ENCODE measurements at regions not wholly inside any gene's neighbourhood (a gene's known extent, or its start where the extent isn't known, plus 50 kb on each side); places are given as distances from the start of the nearest gene placed in this dataset.
A peak's percentile ranks its signal among the peaks of the same experiment; 100 is the strongest.
"Not testable (repeated sequence)": the region's sequence is repeated elsewhere in the genome, so short reads cannot be mapped to it uniquely, and the experiment has no call there.

DNA sequence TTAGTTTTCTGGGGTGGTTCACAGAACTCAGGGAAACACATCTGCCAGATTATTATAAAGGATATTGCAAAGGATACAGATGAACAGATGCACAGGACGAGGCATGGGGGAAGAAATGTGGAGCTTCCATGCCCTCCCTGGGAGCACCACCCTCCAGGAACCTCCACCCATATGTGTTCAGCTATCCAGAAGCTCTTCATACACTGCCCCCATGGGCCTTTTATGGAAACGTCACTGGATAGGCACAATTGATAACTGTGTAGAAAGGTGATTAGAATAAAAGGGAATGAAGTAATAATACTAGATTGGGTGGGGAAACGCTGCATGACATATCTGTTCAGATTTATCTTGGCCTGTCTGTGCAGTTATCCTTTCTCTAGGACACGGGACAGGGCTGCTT, 357.9 kb downstream of the HS3ST1 start:
- no peaks in the 10 kb centered on the region for H3K36me3 ChIP-seq (ENCODE audit: insufficient read depth, low read length)
- H4K20me1 ChIP-seq (ENCODE audit: insufficient read depth, low read length, poor library complexity, severe bottlenecking) = peaks cover 13% of the 10 kb centered on the region
- H3K9ac ChIP-seq (ENCODE audit: low read depth, low read length, poor library complexity, severe bottlenecking) = peak overlapping the region; percentile 74
- H3K4me2 ChIP-seq (ENCODE audit: low read depth, low read length, poor library complexity, severe bottlenecking) = peak overlapping the region; percentile 95
- no peak overlapping the region for H2AFZ ChIP-seq (ENCODE audit: low read length)
- peaks cover 65% of the 10 kb centered on the region for H3K4me1 ChIP-seq (ENCODE audit: insufficient read depth, low read length, poor library complexity, severe bottlenecking)
- H3K9me3 ChIP-seq (ENCODE audit: insufficient read depth, low read depth, low read length) = no peaks in the 10 kb centered on the region
- no peaks in the 10 kb centered on the region for H3F3A ChIP-seq (ENCODE audit: low read depth)
- TF ChIP-seq, protein P1, sequence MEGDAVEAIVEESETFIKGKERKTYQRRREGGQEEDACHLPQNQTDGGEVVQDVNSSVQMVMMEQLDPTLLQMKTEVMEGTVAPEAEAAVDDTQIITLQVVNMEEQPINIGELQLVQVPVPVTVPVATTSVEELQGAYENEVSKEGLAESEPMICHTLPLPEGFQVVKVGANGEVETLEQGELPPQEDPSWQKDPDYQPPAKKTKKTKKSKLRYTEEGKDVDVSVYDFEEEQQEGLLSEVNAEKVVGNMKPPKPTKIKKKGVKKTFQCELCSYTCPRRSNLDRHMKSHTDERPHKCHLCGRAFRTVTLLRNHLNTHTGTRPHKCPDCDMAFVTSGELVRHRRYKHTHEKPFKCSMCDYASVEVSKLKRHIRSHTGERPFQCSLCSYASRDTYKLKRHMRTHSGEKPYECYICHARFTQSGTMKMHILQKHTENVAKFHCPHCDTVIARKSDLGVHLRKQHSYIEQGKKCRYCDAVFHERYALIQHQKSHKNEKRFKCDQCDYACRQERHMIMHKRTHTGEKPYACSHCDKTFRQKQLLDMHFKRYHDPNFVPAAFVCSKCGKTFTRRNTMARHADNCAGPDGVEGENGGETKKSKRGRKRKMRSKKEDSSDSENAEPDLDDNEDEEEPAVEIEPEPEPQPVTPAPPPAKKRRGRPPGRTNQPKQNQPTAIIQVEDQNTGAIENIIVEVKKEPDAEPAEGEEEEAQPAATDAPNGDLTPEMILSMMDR (conservative IDR thresholded peaks at IDR 0.05; ENCODE audit: low read length) = peak; percentile 51
- no peak for TF ChIP-seq EZH2phosphoT487 (IDR thresholded peaks at IDR 0.05; ENCODE audit: borderline replicate concordance)
- H3K27me3 ChIP-seq (ENCODE audit: insufficient read depth, low read length, poor library complexity, severe bottlenecking) = no peaks in the 10 kb centered on the region
- H3K79me2 ChIP-seq (ENCODE audit: insufficient read depth, low read length) = peaks cover 82% of the 10 kb centered on the region
- peak overlapping the region; percentile 77 for H3K4me3 ChIP-seq (ENCODE audit: low read length, poor library complexity, severe bottlenecking)
- H3K9me2 ChIP-seq (replicated peaks; ENCODE audit: low read depth, low read length) = no peaks in the 10 kb centered on the region

GRCh38 chr4:11069581-11070211, 359.0 kb downstream of the HS3ST1 start:
- H3K9ac ChIP-seq (ENCODE audit: low read depth, low read length, poor library complexity, severe bottlenecking) = peak overlapping the region; percentile 74
- peak overlapping the region; percentile 95 for H3K4me2 ChIP-seq (ENCODE audit: low read depth, low read length, poor library complexity, severe bottlenecking)
- peaks cover 61% of the 10 kb centered on the region for H3K4me1 ChIP-seq (ENCODE audit: insufficient read depth, low read length, poor library complexity, severe bottlenecking)
- H3K9me2 ChIP-seq (replicated peaks; ENCODE audit: low read depth, low read length) = no peaks in the 10 kb centered on the region
- no peaks in the 10 kb centered on the region for H3F3A ChIP-seq (ENCODE audit: low read depth)
- H3K79me2 ChIP-seq (ENCODE audit: insufficient read depth, low read length) = peaks cover 76% of the 10 kb centered on the region
- no peaks in the 10 kb centered on the region for H3K36me3 ChIP-seq (ENCODE audit: insufficient read depth, low read length)
- no peak overlapping the region for H2AFZ ChIP-seq (ENCODE audit: low read length)
- H4K20me1 ChIP-seq (ENCODE audit: insufficient read depth, low read length, poor library complexity, severe bottlenecking) = peaks cover 13% of the 10 kb centered on the region
- H3K4me3 ChIP-seq (ENCODE audit: low read length, poor library complexity, severe bottlenecking) = peak overlapping the region; percentile 77
- H3K9me3 ChIP-seq (ENCODE audit: insufficient read depth, low read depth, low read length) = no peaks in the 10 kb centered on the region
- no peak for TF ChIP-seq EZH2phosphoT487 (IDR thresholded peaks at IDR 0.05; ENCODE audit: borderline replicate concordance)
- TF ChIP-seq, protein P1 (conservative IDR thresholded peaks at IDR 0.05; ENCODE audit: low read length) = no peak
- no peaks in the 10 kb centered on the region for H3K27me3 ChIP-seq (ENCODE audit: insufficient read depth, low read length, poor library complexity, severe bottlenecking)

GRCh38 chr4:11069083-11069482, 359.6 kb downstream of the HS3ST1 start:
- Histone ChIP-seq H3K27me3 (ENCODE audit: insufficient read depth, low read length, poor library complexity, severe bottlenecking) (no peaks in the 10 kb centered on the region), H3K79me2 (ENCODE audit: insufficient read depth, low read length) (peaks cover 70% of the 10 kb centered on the region), H2AFZ (ENCODE audit: low read length) (no peak overlapping the region), H3K4me1 (ENCODE audit: insufficient read depth, low read length, poor library complexity, severe bottlenecking) (peaks cover 55% of the 10 kb centered on the region), H4K20me1 (ENCODE audit: insufficient read depth, low read length, poor library complexity, severe bottlenecking) (peaks cover 13% of the 10 kb centered on the region), H3K9me3 (ENCODE audit: insufficient read depth, low read depth, low read length) (no peaks in the 10 kb centered on the region), H3K9ac (ENCODE audit: low read depth, low read length, poor library complexity, severe bottlenecking) (peak overlapping the region; percentile 74), H3F3A (ENCODE audit: low read depth) (no peaks in the 10 kb centered on the region), H3K36me3 (ENCODE audit: insufficient read depth, low read length) (no peaks in the 10 kb centered on the region), H3K9me2 (replicated peaks; ENCODE audit: low read depth, low read length) (no peaks in the 10 kb centered on the region), H3K4me2 (ENCODE audit: low read depth, low read length, poor library complexity, severe bottlenecking) (peak overlapping the region; percentile 95), H3K4me3 (ENCODE audit: low read length, poor library complexity, severe bottlenecking) (peak overlapping the region; percentile 77)
- no peak for TF ChIP-seq EZH2phosphoT487 (IDR thresholded peaks at IDR 0.05; ENCODE audit: borderline replicate concordance)
- TF ChIP-seq, protein P1 (conservative IDR thresholded peaks at IDR 0.05; ENCODE audit: low read length) = no peak

GRCh38 chr4:11066584-11066983, 362.1 kb downstream of the HS3ST1 start:
- Histone ChIP-seq H3K79me2 (ENCODE audit: insufficient read depth, low read length) (peaks cover 46% of the 10 kb centered on the region), H3K4me3 (ENCODE audit: low read length, poor library complexity, severe bottlenecking) (peak overlapping the region; percentile 77), H3K4me1 (ENCODE audit: insufficient read depth, low read length, poor library complexity, severe bottlenecking) (peaks cover 34% of the 10 kb centered on the region), H3K9ac (ENCODE audit: low read depth, low read length, poor library complexity, severe bottlenecking) (peak overlapping the region; percentile 71), H2AFZ (ENCODE audit: low read length) (peak overlapping the region; percentile 81), H3K4me2 (ENCODE audit: low read depth, low read length, poor library complexity, severe bottlenecking) (peak overlapping the region; percentile 95)
- not testable (repeated sequence) for H3K9me3 ChIP-seq (ENCODE audit: insufficient read depth, low read depth, low read length); H3K9me2 ChIP-seq (replicated peaks; ENCODE audit: low read depth, low read length); H3K36me3 ChIP-seq (ENCODE audit: insufficient read depth, low read length); H4K20me1 ChIP-seq (ENCODE audit: insufficient read depth, low read length, poor library complexity, severe bottlenecking); H3F3A ChIP-seq (ENCODE audit: low read depth); H3K27me3 ChIP-seq (ENCODE audit: insufficient read depth, low read length, poor library complexity, severe bottlenecking)

DNA sequence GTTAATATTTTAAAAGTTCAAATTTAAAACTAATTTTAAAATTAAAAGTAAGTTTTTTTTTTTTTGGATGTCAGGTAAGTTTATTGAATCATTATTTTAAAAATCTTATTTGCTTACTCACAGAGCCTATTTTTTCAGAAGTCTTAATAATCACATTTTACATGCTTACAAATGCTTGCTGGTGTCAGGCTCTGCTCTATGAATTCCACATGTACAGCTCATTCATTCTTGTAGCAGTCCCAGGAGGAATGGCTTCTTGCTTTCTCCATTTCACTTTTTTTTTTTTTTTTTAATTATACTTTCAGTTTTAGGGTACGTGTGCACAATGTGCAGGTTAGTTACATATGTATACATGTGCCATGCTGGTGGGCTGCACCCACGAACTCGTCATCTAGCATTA, 368.1 kb downstream of the HS3ST1 start:
- H3K9me2 ChIP-seq (replicated peaks; ENCODE audit: low read depth, low read length); H3K4me3 ChIP-seq (ENCODE audit: low read length, poor library complexity, severe bottlenecking); H2AFZ ChIP-seq (ENCODE audit: low read length); H3K9me3 ChIP-seq (ENCODE audit: insufficient read depth, low read depth, low read length); H3K4me2 ChIP-seq (ENCODE audit: low read depth, low read length, poor library complexity, severe bottlenecking); H4K20me1 ChIP-seq (ENCODE audit: insufficient read depth, low read length, poor library complexity, severe bottlenecking); H3K36me3 ChIP-seq (ENCODE audit: insufficient read depth, low read length); H3K79me2 ChIP-seq (ENCODE audit: insufficient read depth, low read length); H3K27me3 ChIP-seq (ENCODE audit: insufficient read depth, low read length, poor library complexity, severe bottlenecking); H3K9ac ChIP-seq (ENCODE audit: low read depth, low read length, poor library complexity, severe bottlenecking); H3K4me1 ChIP-seq (ENCODE audit: insufficient read depth, low read length, poor library complexity, severe bottlenecking); H3F3A ChIP-seq (ENCODE audit: low read depth): not testable (repeated sequence)

Data from Loucy (cell line).